ENCODE measurements at regions not wholly inside any gene's neighbourhood (a gene's known extent, or its start where the extent isn't known, plus 50 kb on each side); places are given as distances from the start of the nearest gene placed in this dataset.

DNA sequence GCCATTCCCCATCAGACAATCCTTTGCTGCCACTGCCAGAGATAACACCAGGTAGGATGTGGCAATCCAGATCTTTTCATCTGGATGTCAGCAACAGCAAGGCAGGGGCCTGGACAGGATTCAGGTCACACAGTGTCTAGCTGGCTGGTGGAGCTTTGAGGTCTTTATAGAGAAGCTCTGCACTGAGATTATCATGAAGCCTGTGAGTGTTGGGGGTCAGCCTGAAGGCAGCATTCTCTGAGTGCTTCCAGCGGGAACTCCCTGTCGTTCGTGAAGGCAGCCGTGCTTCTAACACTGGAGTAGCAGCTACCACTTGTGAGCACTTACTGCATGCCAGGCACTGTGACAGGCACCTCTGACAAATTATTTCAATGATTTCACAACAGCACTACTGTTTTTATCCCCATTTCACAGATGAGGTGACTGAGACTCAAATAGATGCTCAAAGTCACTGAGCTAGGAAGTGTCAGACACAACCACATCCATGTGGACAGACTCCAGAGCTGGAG lies 85.7 kb downstream of the SEMA4F start (continued):
- no peak for TF ChIP-seq SIN3A (conservative IDR thresholded peaks at IDR 0.05 in 1 of 2, IDR thresholded peaks at IDR 0.05 in 1 of 2; ENCODE audit: low read depth in 1 of 2, low read length in 2 of 2)

Measured in H1 (cell line).